Epithelial cell of esophagus (primary cell): ENCODE measurements at regions not wholly inside any gene's neighbourhood (a gene's known extent, or its start where the extent isn't known, plus 50 kb on each side); places are given as distances from the start of the nearest gene placed in this dataset.

Experiments
- DNase-seq: peaks from one replicate; pipeline ENCODE4 v3.0.0; 2010; ENCODE audit warnings: low read depth
- H3K4me3 ChIP-seq: 2 replicates; pipeline ENCODE4 v1.5.1; 2011; ENCODE audit warnings: mild to moderate bottlenecking, low read length, control low read depth
- CTCF ChIP-seq: IDR thresholded peaks from 2 replicates; pipeline ENCODE4 v1.5.1; 2011; ENCODE audit warnings: low read depth, mild to moderate bottlenecking, low read length, control low read depth, inconsistent platforms; ENCODE audit not compliant: insufficient read depth; ENCODE audit errors: missing control alignments

- no peak overlapping the region for H3K4me3 ChIP-seq
- no peak for TF ChIP-seq CTCF
- DNase-seq = no peak
Observed at GRCh38 chr15:46258056-46258455, 623.2 kb downstream of the SQOR start.

- H3K4me3 ChIP-seq = no peak overlapping the region
- DNase-seq = no peak
- no peak for TF ChIP-seq CTCF
Observed at GRCh38 chr15:46260937-46261336, 626.1 kb downstream of the SQOR start.

GRCh38 chr15:46265664-46266347, 631.0 kb downstream of the SQOR start:
- TF ChIP-seq CTCF = no peak
- DNase-seq = no peak
- no peak overlapping the region for H3K4me3 ChIP-seq

- no peak overlapping the region for H3K4me3 ChIP-seq
- no peak for DNase-seq
- TF ChIP-seq CTCF = no peak
Observed at GRCh38 chr15:46266661-46267060, 631.8 kb downstream of the SQOR start.

- H3K4me3 ChIP-seq = no peak overlapping the region
- TF ChIP-seq CTCF = no peak
- DNase-seq = no peak
Observed at GRCh38 chr15:46270481-46271147, 635.8 kb downstream of the SQOR start.

- no peak overlapping the region for H3K4me3 ChIP-seq
- TF ChIP-seq CTCF = no peak
- no peak for DNase-seq
Observed at GRCh38 chr15:46275701-46276100, 640.9 kb downstream of the SQOR start.

- no peak for TF ChIP-seq CTCF
- no peak for DNase-seq
Observed at GRCh38 chr15:46277451-46277850, 642.6 kb downstream of the SQOR start.

More at GRCh38 chr15:46277451-46277850, 642.6 kb downstream of the SQOR start:
- H3K4me3 ChIP-seq = no peak overlapping the region
